ENCODE measurements at regions not wholly inside any gene's neighbourhood (a gene's known extent, or its start where the extent isn't known, plus 50 kb on each side); places are given as distances from the start of the nearest gene placed in this dataset.

DNA sequence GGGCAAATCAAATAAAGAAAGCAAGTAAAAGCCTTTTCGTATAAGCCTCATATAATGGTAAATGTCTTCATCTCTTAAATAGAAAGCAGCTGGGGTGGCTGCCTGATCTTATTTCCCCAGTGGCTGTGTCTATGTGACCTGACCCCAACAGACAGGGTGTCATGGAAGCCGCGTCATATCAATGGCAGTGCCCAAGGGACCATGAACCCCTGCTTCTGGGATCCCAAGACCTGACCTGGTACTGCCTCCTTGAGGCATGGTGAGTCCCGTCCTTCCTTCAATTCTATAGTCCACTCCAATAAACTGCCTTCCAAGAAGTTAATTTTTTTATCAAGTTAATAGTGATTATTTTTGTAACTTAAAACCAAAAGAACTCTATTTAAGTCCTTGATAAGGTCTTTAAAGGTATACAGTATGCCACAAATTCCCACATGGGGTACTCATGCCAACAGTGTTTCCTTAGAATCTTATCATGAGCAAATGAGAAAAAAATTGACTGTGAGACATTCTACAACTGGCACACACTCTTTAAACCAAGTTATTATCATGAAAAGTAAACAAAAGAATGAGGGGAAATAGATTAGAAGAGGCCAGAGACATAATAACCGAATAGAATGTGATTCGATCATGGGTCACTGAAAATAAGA lies 104.6 kb downstream of the ADSS2 start:
- TF ChIP-seq CTCF (IDR thresholded peaks at IDR 0.05), result no peak
- TF ChIP-seq SIN3A (IDR thresholded peaks at IDR 0.05; ENCODE audit: borderline replicate concordance, insufficient read depth, low read depth, low read length), result no peak
- no peak for TF ChIP-seq POLR2AphosphoS5 (IDR thresholded peaks at IDR 0.05; ENCODE audit: low read depth, low read length)
- TF ChIP-seq REST (IDR thresholded peaks at IDR 0.05; ENCODE audit: insufficient read depth in 1 of 2, low read depth in 2 of 2, low read length in 1 of 2), result no peak

All from Panc1 (cell line).